HEK293 (cell line): ENCODE measurements at regions not wholly inside any gene's neighbourhood (a gene's known extent, or its start where the extent isn't known, plus 50 kb on each side); places are given as distances from the start of the nearest gene placed in this dataset.

Experiments used
- CTCF ChIA-PET: fragments of 350-600 bp; formaldehyde crosslinking; extraction: SDS; loops from one replicate; lab custom pipeline; 2021; ENCODE audit warnings: antibody characterized with exemption; lab: Yijun Ruan, JAX
- POLR2A ChIA-PET: fragments of 300-600 bp; formaldehyde crosslinking; extraction: SDS; loops from one replicate; lab custom pipeline; 2020; ENCODE audit warnings: antibody characterized with exemption, inconsistent platforms; lab: Yijun Ruan, JAX
- H3K27ac ChIP-seq: fragments of 200-500 bp; sonication (Bioruptor generic); 2 replicates; pipeline ENCODE4 v1.5.1; 2014; ENCODE audit warnings: low read depth, low read length, control low read depth, inconsistent platforms; ENCODE audit errors: extremely low read depth
- H3K36me3 ChIP-seq, 2 experiments: fragments of 200-500 bp in 1 of 2; sonication (Bioruptor generic) in 1 of 2; 1 replicate in 1 of 2; 2 replicates in 1 of 2; pipeline ENCODE4 v1.5.1; 2014 to 2017; ENCODE audit warnings: inconsistent platforms in 2 of 2, low read length in 2 of 2; ENCODE audit not compliant: control insufficient read depth in 2 of 2, insufficient read depth in 1 of 2
- H3K4me1 ChIP-seq: fragments of 200-500 bp; sonication (Bioruptor generic); 2 replicates; pipeline ENCODE4 v1.5.1; 2014; ENCODE audit warnings: mild to moderate bottlenecking, low read length, inconsistent platforms; ENCODE audit not compliant: control insufficient read depth, insufficient read depth
- H3K4me3 ChIP-seq: 2 replicates; pipeline ENCODE4 v1.5.1; 2011; ENCODE audit warnings: low read depth, mild to moderate bottlenecking, control low read depth, low read length, moderate library complexity
- H3K9me3 ChIP-seq: fragments of 200-500 bp; sonication (Bioruptor generic); 2 replicates; pipeline ENCODE4 v1.5.1; 2014; ENCODE audit warnings: low read depth, low read length, inconsistent platforms; ENCODE audit not compliant: control insufficient read depth, insufficient read depth
- GLI2 ChIP-seq: fragments of 450-650 bp; formaldehyde crosslinking; IDR thresholded peaks from 2 replicates; pipeline ENCODE4; 2017; ENCODE audit warnings: missing biosample characterization, missing genetic modification characterization, low read depth, borderline replicate concordance
- SP7 ChIP-seq: fragments of 450-650 bp; formaldehyde crosslinking; IDR thresholded peaks from 2 replicates; pipeline ENCODE4 v1.5.1; 2016; ENCODE audit warnings: missing biosample characterization, missing genetic modification characterization
- ZFP41 ChIP-seq: fragments of 450-650 bp; formaldehyde crosslinking; IDR thresholded peaks from 2 replicates; pipeline ENCODE4 v1.5.1; 2016; ENCODE audit warnings: missing biosample characterization, missing genetic modification characterization, borderline replicate concordance
- ZNF121 ChIP-seq: fragments of 450-650 bp; formaldehyde crosslinking; IDR thresholded peaks from 2 replicates; pipeline ENCODE4 v1.5.1; 2016; ENCODE audit warnings: missing biosample characterization, missing genetic modification characterization
- ZNF133 ChIP-seq: fragments of 450-650 bp; formaldehyde crosslinking; IDR thresholded peaks from 2 replicates; pipeline ENCODE4 v1.5.1; 2016; ENCODE audit warnings: missing biosample characterization, missing genetic modification characterization
- ZNF157 ChIP-seq: fragments of 450-650 bp; formaldehyde crosslinking; IDR thresholded peaks from 2 replicates; pipeline ENCODE4 v1.5.1; 2016; ENCODE audit warnings: missing biosample characterization, missing genetic modification characterization
- ZNF24 ChIP-seq: fragments of 450-650 bp; formaldehyde crosslinking; IDR thresholded peaks from 2 replicates; pipeline ENCODE4 v1.5.1; 2016; ENCODE audit warnings: missing biosample characterization, missing genetic modification characterization
- ZNF302 ChIP-seq: fragments of 450-650 bp; formaldehyde crosslinking; IDR thresholded peaks from 2 replicates; pipeline ENCODE4 v1.5.1; 2016; ENCODE audit warnings: missing biosample characterization, missing genetic modification characterization, low read depth
- ZNF350 ChIP-seq: fragments of 450-650 bp; formaldehyde crosslinking; IDR thresholded peaks from 2 replicates; pipeline ENCODE4 v1.5.0; 2017; ENCODE audit warnings: missing biosample characterization, mild to moderate bottlenecking, missing genetic modification characterization
- ZNF426 ChIP-seq: fragments of 450-650 bp; formaldehyde crosslinking; IDR thresholded peaks from 2 replicates; pipeline ENCODE4 v1.5.1; 2017; ENCODE audit warnings: missing biosample characterization, missing genetic modification characterization, mild to moderate bottlenecking, inconsistent platforms, moderate library complexity
- ZNF501 ChIP-seq: fragments of 450-650 bp; formaldehyde crosslinking; IDR thresholded peaks from 2 replicates; pipeline ENCODE4 v1.5.1; 2016; ENCODE audit warnings: missing biosample characterization, missing genetic modification characterization
- ZNF514 ChIP-seq: fragments of 450-650 bp; formaldehyde crosslinking; IDR thresholded peaks from 2 replicates; pipeline ENCODE4 v1.5.1; 2016; ENCODE audit warnings: missing biosample characterization, missing genetic modification characterization
- ZNF626 ChIP-seq: fragments of 450-650 bp; sonication (Bioruptor Pico); formaldehyde crosslinking; IDR thresholded peaks from 2 replicates; pipeline ENCODE4 v1.5.1; 2018; ENCODE audit warnings: missing biosample characterization, missing genetic modification characterization, inconsistent platforms
- ZNF664 ChIP-seq: fragments of 450-650 bp; formaldehyde crosslinking; IDR thresholded peaks from 2 replicates; pipeline ENCODE4 v1.5.1; 2016; ENCODE audit warnings: missing biosample characterization, missing genetic modification characterization
- ZNF785 ChIP-seq: fragments of 450-650 bp; formaldehyde crosslinking; IDR thresholded peaks from 2 replicates; pipeline ENCODE4 v1.5.1; 2016; ENCODE audit warnings: missing biosample characterization, missing genetic modification characterization
- ZNF792 ChIP-seq: fragments of 450-650 bp; formaldehyde crosslinking; IDR thresholded peaks from 2 replicates; pipeline ENCODE4 v1.5.1; 2016; ENCODE audit warnings: missing biosample characterization, missing genetic modification characterization
- ZNF837 ChIP-seq: fragments of 450-650 bp; formaldehyde crosslinking; IDR thresholded peaks from 2 replicates; pipeline ENCODE4 v1.5.1; 2016; ENCODE audit warnings: missing biosample characterization, missing genetic modification characterization
- ZNF843 ChIP-seq: fragments of 450-650 bp; formaldehyde crosslinking; IDR thresholded peaks from 2 replicates; pipeline ENCODE4 v1.5.1; 2016; ENCODE audit warnings: missing biosample characterization, missing genetic modification characterization
- TF ChIP-seq, protein P1 (sequence below): fragments of 450-650 bp; formaldehyde crosslinking; IDR thresholded peaks from 2 replicates; pipeline ENCODE4 v1.5.1; 2016; ENCODE audit warnings: missing biosample characterization, missing genetic modification characterization
- TF ChIP-seq, protein P2 (sequence below): fragments of 450-650 bp; formaldehyde crosslinking; IDR thresholded peaks from 2 replicates; pipeline ENCODE4; 2016; ENCODE audit warnings: missing biosample characterization, missing genetic modification characterization
- TF ChIP-seq, protein P3 (sequence below): fragments of 450-650 bp; formaldehyde crosslinking; IDR thresholded peaks from 2 replicates; pipeline ENCODE4 v1.5.1; 2016; ENCODE audit warnings: missing biosample characterization, missing genetic modification characterization, low read depth
- TF ChIP-seq, protein P4 (sequence below): fragments of 450-650 bp; IDR thresholded peaks from 2 replicates; pipeline ENCODE4 v1.5.1; 2018; ENCODE audit warnings: missing biosample characterization, missing genetic modification characterization
- TF ChIP-seq, protein P5 (sequence below): fragments of 450-650 bp; formaldehyde crosslinking; IDR thresholded peaks from 2 replicates; pipeline ENCODE4 v1.5.1; 2016; ENCODE audit warnings: missing biosample characterization, missing genetic modification characterization, low read depth
- TF ChIP-seq, protein P6 (sequence below): fragments of 450-650 bp; formaldehyde crosslinking; IDR thresholded peaks from 2 replicates; pipeline ENCODE4 v1.5.0; 2017; ENCODE audit warnings: missing biosample characterization, missing genetic modification characterization, borderline replicate concordance
- TF ChIP-seq, protein P7 (sequence below): IDR thresholded peaks from 2 replicates; pipeline ENCODE4 v1.6.1; 2011; ENCODE audit warnings: mild to moderate bottlenecking, low read depth, low read length, borderline replicate concordance

DNA sequence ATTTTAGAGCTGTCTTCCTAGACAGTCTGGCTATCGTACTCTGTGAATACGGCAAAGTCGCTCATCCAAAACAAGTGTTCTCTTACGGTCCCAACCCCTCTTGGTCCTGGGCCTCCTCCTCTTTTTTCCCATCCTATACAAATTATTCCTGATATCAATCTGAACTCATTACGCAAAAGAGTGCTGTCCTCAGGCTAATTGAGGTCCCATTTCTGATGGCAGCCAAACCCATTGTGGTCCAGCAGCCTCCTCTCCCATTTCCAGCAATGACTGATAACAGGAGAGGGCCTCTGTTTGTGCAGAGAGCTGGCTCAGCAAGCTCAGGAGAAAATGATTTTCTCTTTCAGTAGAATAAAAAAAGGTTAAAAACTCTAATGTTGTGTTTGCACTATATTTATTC lies 203.4 kb upstream of the GHITM start (continued):
- TF ChIP-seq, protein P1, sequence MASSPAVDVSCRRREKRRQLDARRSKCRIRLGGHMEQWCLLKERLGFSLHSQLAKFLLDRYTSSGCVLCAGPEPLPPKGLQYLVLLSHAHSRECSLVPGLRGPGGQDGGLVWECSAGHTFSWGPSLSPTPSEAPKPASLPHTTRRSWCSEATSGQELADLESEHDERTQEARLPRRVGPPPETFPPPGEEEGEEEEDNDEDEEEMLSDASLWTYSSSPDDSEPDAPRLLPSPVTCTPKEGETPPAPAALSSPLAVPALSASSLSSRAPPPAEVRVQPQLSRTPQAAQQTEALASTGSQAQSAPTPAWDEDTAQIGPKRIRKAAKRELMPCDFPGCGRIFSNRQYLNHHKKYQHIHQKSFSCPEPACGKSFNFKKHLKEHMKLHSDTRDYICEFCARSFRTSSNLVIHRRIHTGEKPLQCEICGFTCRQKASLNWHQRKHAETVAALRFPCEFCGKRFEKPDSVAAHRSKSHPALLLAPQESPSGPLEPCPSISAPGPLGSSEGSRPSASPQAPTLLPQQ (tag by site-specific recombination), result no peak
- TF ChIP-seq, protein P2, sequence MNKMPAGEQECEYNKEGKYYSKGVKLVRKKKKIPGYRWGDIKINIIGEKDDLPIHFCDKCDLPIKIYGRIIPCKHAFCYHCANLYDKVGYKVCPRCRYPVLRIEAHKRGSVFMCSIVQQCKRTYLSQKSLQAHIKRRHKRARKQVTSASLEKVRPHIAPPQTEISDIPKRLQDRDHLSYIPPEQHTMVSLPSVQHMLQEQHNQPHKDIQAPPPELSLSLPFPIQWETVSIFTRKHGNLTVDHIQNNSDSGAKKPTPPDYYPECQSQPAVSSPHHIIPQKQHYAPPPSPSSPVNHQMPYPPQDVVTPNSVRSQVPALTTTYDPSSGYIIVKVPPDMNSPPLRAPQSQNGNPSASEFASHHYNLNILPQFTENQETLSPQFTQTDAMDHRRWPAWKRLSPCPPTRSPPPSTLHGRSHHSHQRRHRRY (tag by site-specific recombination), result no peak
- TF ChIP-seq ZNF426 (tag by site-specific recombination), result no peak
- TF ChIP-seq ZNF121 (tag by site-specific recombination), result no peak
- TF ChIP-seq, protein P3, sequence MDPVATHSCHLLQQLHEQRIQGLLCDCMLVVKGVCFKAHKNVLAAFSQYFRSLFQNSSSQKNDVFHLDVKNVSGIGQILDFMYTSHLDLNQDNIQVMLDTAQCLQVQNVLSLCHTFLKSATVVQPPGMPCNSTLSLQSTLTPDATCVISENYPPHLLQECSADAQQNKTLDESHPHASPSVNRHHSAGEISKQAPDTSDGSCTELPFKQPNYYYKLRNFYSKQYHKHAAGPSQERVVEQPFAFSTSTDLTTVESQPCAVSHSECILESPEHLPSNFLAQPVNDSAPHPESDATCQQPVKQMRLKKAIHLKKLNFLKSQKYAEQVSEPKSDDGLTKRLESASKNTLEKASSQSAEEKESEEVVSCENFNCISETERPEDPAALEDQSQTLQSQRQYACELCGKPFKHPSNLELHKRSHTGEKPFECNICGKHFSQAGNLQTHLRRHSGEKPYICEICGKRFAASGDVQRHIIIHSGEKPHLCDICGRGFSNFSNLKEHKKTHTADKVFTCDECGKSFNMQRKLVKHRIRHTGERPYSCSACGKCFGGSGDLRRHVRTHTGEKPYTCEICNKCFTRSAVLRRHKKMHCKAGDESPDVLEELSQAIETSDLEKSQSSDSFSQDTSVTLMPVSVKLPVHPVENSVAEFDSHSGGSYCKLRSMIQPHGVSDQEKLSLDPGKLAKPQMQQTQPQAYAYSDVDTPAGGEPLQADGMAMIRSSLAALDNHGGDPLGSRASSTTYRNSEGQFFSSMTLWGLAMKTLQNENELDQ (tag by site-specific recombination), result no peak
- no peak for TF ChIP-seq ZNF664 (tag by site-specific recombination)
- TF ChIP-seq ZNF785 (tag by site-specific recombination), result no peak
- TF ChIP-seq ZNF350 (tag by site-specific recombination), result no peak
- TF ChIP-seq SP7 (tag by site-specific recombination), result no peak
- no peak for TF ChIP-seq ZNF501 (tag by site-specific recombination)
- TF ChIP-seq, all 188 proteins: peak for 0

DNA sequence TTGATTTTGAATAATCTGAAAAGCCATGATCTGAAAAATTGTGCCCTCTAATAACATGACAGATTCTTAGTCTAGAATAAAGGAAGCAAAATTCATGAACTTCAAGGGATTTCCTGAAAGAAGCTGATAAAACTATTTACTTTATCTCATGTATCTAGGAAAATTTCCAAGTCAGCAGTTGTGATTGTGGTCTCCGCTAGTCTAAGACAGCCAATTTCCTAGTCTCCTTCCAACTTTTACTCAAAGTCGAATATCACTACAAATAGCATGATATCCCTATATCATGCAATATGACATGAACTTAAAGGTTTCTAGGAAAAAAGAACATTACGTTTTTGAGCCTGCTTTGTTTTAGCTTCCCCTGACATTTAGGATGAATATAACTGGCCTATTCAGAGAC lies 202.1 kb upstream of the GHITM start:
- Histone ChIP-seq H3K36me3 (no peaks in the 10 kb centered on the region), H3K9me3 (no peaks in the 10 kb centered on the region), H3K4me1 (no peaks in the 10 kb centered on the region), H3K27ac (no peak overlapping the region), H3K4me3 (no peak overlapping the region)
- CTCF ChIA-PET, result interaction anchor here (0.6 kb wide), 1 partner anchor 49 kb away, joined by 3 read pairs; no protein-coding TSS in a partner anchor
- POLR2A ChIA-PET, result no interaction called here
- TF ChIP-seq ZNF626, result no peak
- TF ChIP-seq ZNF792 (tag by site-specific recombination), result no peak
- no peak for TF ChIP-seq ZNF157
- TF ChIP-seq GLI2 (tag by site-specific recombination), result no peak
- no peak for TF ChIP-seq ZNF302
- TF ChIP-seq ZFP41 (tag by site-specific recombination), result no peak
- no peak for TF ChIP-seq ZNF133 (tag by site-specific recombination)
- TF ChIP-seq ZNF514 (tag by site-specific recombination), result no peak
- TF ChIP-seq ZNF843, result no peak
- TF ChIP-seq ZNF837 (tag by site-specific recombination), result no peak
- TF ChIP-seq, protein P4, sequence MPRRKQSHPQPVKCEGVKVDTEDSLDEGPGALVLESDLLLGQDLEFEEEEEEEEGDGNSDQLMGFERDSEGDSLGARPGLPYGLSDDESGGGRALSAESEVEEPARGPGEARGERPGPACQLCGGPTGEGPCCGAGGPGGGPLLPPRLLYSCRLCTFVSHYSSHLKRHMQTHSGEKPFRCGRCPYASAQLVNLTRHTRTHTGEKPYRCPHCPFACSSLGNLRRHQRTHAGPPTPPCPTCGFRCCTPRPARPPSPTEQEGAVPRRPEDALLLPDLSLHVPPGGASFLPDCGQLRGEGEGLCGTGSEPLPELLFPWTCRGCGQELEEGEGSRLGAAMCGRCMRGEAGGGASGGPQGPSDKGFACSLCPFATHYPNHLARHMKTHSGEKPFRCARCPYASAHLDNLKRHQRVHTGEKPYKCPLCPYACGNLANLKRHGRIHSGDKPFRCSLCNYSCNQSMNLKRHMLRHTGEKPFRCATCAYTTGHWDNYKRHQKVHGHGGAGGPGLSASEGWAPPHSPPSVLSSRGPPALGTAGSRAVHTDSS (tag by site-specific recombination), result no peak
- no peak for TF ChIP-seq ZNF24
- TF ChIP-seq, protein P5, sequence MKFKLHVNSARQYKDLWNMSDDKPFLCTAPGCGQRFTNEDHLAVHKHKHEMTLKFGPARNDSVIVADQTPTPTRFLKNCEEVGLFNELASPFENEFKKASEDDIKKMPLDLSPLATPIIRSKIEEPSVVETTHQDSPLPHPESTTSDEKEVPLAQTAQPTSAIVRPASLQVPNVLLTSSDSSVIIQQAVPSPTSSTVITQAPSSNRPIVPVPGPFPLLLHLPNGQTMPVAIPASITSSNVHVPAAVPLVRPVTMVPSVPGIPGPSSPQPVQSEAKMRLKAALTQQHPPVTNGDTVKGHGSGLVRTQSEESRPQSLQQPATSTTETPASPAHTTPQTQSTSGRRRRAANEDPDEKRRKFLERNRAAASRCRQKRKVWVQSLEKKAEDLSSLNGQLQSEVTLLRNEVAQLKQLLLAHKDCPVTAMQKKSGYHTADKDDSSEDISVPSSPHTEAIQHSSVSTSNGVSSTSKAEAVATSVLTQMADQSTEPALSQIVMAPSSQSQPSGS, result no peak
- TF ChIP-seq, protein P6, sequence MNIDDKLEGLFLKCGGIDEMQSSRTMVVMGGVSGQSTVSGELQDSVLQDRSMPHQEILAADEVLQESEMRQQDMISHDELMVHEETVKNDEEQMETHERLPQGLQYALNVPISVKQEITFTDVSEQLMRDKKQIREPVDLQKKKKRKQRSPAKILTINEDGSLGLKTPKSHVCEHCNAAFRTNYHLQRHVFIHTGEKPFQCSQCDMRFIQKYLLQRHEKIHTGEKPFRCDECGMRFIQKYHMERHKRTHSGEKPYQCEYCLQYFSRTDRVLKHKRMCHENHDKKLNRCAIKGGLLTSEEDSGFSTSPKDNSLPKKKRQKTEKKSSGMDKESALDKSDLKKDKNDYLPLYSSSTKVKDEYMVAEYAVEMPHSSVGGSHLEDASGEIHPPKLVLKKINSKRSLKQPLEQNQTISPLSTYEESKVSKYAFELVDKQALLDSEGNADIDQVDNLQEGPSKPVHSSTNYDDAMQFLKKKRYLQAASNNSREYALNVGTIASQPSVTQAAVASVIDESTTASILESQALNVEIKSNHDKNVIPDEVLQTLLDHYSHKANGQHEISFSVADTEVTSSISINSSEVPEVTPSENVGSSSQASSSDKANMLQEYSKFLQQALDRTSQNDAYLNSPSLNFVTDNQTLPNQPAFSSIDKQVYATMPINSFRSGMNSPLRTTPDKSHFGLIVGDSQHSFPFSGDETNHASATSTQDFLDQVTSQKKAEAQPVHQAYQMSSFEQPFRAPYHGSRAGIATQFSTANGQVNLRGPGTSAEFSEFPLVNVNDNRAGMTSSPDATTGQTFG (tag by site-specific recombination), result no peak
- TF ChIP-seq, protein P7, sequence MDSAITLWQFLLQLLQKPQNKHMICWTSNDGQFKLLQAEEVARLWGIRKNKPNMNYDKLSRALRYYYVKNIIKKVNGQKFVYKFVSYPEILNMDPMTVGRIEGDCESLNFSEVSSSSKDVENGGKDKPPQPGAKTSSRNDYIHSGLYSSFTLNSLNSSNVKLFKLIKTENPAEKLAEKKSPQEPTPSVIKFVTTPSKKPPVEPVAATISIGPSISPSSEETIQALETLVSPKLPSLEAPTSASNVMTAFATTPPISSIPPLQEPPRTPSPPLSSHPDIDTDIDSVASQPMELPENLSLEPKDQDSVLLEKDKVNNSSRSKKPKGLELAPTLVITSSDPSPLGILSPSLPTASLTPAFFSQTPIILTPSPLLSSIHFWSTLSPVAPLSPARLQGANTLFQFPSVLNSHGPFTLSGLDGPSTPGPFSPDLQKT, result no peak
